ENCODE measurements at regions not wholly inside any gene's neighbourhood (a gene's known extent, or its start where the extent isn't known, plus 50 kb on each side); places are given as distances from the start of the nearest gene placed in this dataset.
A peak's percentile ranks its signal among the peaks of the same experiment; 100 is the strongest.

GRCh38 chr3:159788291-159788690 is 200.3 kb upstream of the IL12A start:
- TF ChIP-seq CTCF (IDR thresholded peaks at IDR 0.05) (no peak), POLR2A (IDR thresholded peaks at IDR 0.05) (no peak)
- no peaks in the 10 kb centered on the region for H3K27me3 ChIP-seq
- ATAC-seq (no peak), DNase-seq (no peak)
- intact Hi-C loops (cut with DNase I) = no loop called here
- WGBS (ENCODE audit: insufficient coverage, low coverage, low lambda C conversion rate, missing lambda C conversion rate) = 53% methylated on average over 3 of the region's 3 CpGs
- H3K27ac ChIP-seq = peak overlapping the region in 1 of 3 donors; percentile 19
- H3K4me1 ChIP-seq = peaks cover 0 to 45% (median 22%) of the 10 kb centered on the region in 4 donors
- H3K36me3 ChIP-seq = no peaks in the 10 kb centered on the region
- no peak overlapping the region for H3K4me3 ChIP-seq
- no peaks in the 10 kb centered on the region for H3K9me3 ChIP-seq

- 39% methylated on average over 4 of the region's 4 CpGs for WGBS (ENCODE audit: insufficient coverage, low coverage, low lambda C conversion rate, missing lambda C conversion rate)
- Histone ChIP-seq H3K4me1 (peaks cover 0 to 42% (median 22%) of the 10 kb centered on the region in 4 donors), H3K36me3 (no peaks in the 10 kb centered on the region), H3K4me3 (no peak overlapping the region), H3K27me3 (no peaks in the 10 kb centered on the region), H3K9me3 (no peaks in the 10 kb centered on the region), H3K27ac (peak overlapping the region in 2 of 3 donors; percentile 8 to 52)
- TF ChIP-seq POLR2A (IDR thresholded peaks at IDR 0.05) = no peak
- no peak for TF ChIP-seq CTCF (IDR thresholded peaks at IDR 0.05)
- ATAC-seq (peak in 2 of 4 donors; percentile 15 to 33), DNase-seq (no peak)
- intact Hi-C loops (cut with DNase I) = no loop called here
These were observed 199.6 kb upstream of the IL12A start for GRCh38 chr3:159789017-159789416.

- peak; percentile 47 to 77 (median 64) for ATAC-seq
These were observed 198.6 kb upstream of the IL12A start for GRCh38 chr3:159789742-159790635.

GRCh38 chr3:159791336-159791735 is 197.3 kb upstream of the IL12A start:
- no peaks in the 10 kb centered on the region for H3K27me3 ChIP-seq
- intact Hi-C loops (cut with DNase I) = no loop called here
- ATAC-seq = no peak
- H3K4me1 ChIP-seq = peaks cover 0 to 44% (median 22%) of the 10 kb centered on the region in 4 donors
- H3K36me3 ChIP-seq = no peaks in the 10 kb centered on the region
- TF ChIP-seq CTCF (IDR thresholded peaks at IDR 0.05) (no peak), POLR2A (IDR thresholded peaks at IDR 0.05) (no peak)
- H3K27ac ChIP-seq = no peak overlapping the region
- H3K9me3 ChIP-seq = no peaks in the 10 kb centered on the region
- 56% methylated on average over 2 of the region's 4 CpGs for WGBS (ENCODE audit: insufficient coverage, low coverage, low lambda C conversion rate, missing lambda C conversion rate)
- DNase-seq = no peak
- no peak overlapping the region for H3K4me3 ChIP-seq

More at GRCh38 chr3:159789742-159790635, 198.6 kb upstream of the IL12A start:
- H3K36me3 ChIP-seq = no peaks in the 10 kb centered on the region
- TF ChIP-seq POLR2A (IDR thresholded peaks at IDR 0.05) = no peak
- TF ChIP-seq CTCF (IDR thresholded peaks at IDR 0.05) = peak in 1 of 4 donors; percentile 3
- DNase-seq = peak in 1 of 3 donors; percentile 53
- no peaks in the 10 kb centered on the region for H3K27me3 ChIP-seq
- H3K4me3 ChIP-seq = no peak overlapping the region
- H3K9me3 ChIP-seq = no peaks in the 10 kb centered on the region
- peak overlapping the region in 2 of 3 donors; percentile 52 for H3K27ac ChIP-seq
- peaks cover 0 to 44% (median 22%) of the 10 kb centered on the region in 4 donors for H3K4me1 ChIP-seq
- intact Hi-C loops (cut with DNase I) = no loop called here
- 34% methylated on average over 8 of the region's 10 CpGs for WGBS (ENCODE audit: insufficient coverage, low coverage, low lambda C conversion rate, missing lambda C conversion rate)
